WERI-Rb-1 (cell line): ENCODE measurements at regions not wholly inside any gene's neighbourhood (a gene's known extent, or its start where the extent isn't known, plus 50 kb on each side); places are given as distances from the start of the nearest gene placed in this dataset.
"Not testable (repeated sequence)": the region's sequence is repeated elsewhere in the genome, so short reads cannot be mapped to it uniquely, and the experiment has no call there.

Experiments
- DNase-seq: peaks from one replicate; pipeline ENCODE4 v3.0.0-alpha.2; 2020
- H3K27ac ChIP-seq: fragments of 250-450 bp; sonication (Bioruptor Pico); 2 replicates; pipeline ENCODE4 v1.5.1; 2020; ENCODE audit warnings: mild to moderate bottlenecking, moderate library complexity
- H3K27me3 ChIP-seq: fragments of 250-450 bp; sonication (Bioruptor Pico); 2 replicates; pipeline ENCODE4 v1.5.1; 2021; ENCODE audit warnings: mild to moderate bottlenecking, low read depth, moderate library complexity; ENCODE audit not compliant: insufficient read depth, severe bottlenecking
- H3K36me3 ChIP-seq: fragments of 250-450 bp; sonication (Bioruptor Pico); 2 replicates; pipeline ENCODE4 v1.5.1; 2020; ENCODE audit warnings: mild to moderate bottlenecking, moderate library complexity
- H3K4me3 ChIP-seq: 2 replicates; pipeline ENCODE4 v1.5.1; 2011; ENCODE audit warnings: low read depth, mild to moderate bottlenecking, control low read depth, low read length
- H3K9me3 ChIP-seq: fragments of 250-450 bp; sonication (Bioruptor Pico); 2 replicates; pipeline ENCODE4 v1.5.1; 2021; ENCODE audit warnings: mild to moderate bottlenecking, moderate library complexity; ENCODE audit not compliant: severe bottlenecking
- CTCF ChIP-seq: IDR thresholded peaks from 2 replicates; pipeline ENCODE4 v1.5.1; 2011; ENCODE audit warnings: low read depth, mild to moderate bottlenecking, control low read depth, inconsistent platforms, low read length

DNA sequence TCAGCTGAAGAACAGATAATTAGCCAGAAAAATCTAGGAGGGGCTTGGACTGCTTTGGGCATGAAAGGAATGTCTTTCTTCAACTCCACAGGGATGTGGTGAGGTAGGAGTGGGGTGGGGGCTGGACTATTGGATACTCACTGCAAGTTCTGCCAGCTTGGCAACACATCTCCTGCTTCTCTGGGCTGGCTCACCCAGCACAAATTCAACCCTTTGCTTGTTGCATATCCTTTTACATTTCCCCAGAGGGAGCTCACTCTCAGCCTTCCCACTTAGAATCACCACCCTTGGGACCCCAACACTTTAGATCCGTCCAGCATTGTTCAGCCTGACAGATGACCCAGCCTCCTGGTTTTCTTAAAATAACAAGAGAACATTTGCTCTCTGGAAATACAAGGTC, 120.6 kb downstream of the KDR start:
- no peak for DNase-seq
- Histone ChIP-seq H3K9me3 (no peaks in the 10 kb centered on the region), H3K4me3 (no peak overlapping the region), H3K27ac (no peak overlapping the region), H3K36me3 (no peaks in the 10 kb centered on the region), H3K27me3 (peaks cover 43% of the 10 kb centered on the region)
- TF ChIP-seq CTCF: no peak

DNA sequence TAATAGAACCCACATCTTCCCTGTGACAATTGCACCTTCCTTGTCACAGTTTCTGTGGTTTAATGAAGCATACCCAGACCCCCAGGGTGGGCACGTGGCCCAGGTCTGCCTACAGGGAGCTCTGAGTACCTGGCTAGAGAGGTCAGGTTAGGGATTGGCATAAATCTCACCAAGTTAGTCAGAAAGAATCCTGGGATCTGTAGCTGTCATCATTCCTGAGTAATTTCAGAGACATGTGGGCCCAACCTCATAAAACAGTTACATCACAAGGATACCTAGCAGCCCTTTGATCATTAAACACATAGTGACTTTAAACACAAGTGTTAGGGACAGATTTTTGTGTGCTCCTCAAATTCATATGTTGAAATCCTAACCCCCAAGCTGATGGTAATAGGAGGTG, 123.0 kb downstream of the KDR start:
- DNase-seq: no peak
- Histone ChIP-seq H3K4me3 (no peak overlapping the region), H3K27me3 (peaks cover 40% of the 10 kb centered on the region), H3K27ac (no peak overlapping the region), H3K9me3 (no peaks in the 10 kb centered on the region), H3K36me3 (no peaks in the 10 kb centered on the region)
- no peak for TF ChIP-seq CTCF

GRCh38 chr4:55001538-55001937, 123.9 kb downstream of the KDR start:
- Histone ChIP-seq H3K27me3 (peaks cover 40% of the 10 kb centered on the region), H3K27ac (no peak overlapping the region), H3K4me3 (no peak overlapping the region), H3K36me3 (no peaks in the 10 kb centered on the region), H3K9me3 (no peaks in the 10 kb centered on the region)
- no peak for TF ChIP-seq CTCF
- no peak for DNase-seq

- DNase-seq: no peak
- no peaks in the 10 kb centered on the region for H3K36me3 ChIP-seq
- no peaks in the 10 kb centered on the region for H3K9me3 ChIP-seq
- no peak overlapping the region for H3K4me3 ChIP-seq
- peaks cover 31% of the 10 kb centered on the region for H3K27me3 ChIP-seq
- TF ChIP-seq CTCF: no peak
- no peak overlapping the region for H3K27ac ChIP-seq
Measured at GRCh38 chr4:54999003-54999402, 126.4 kb downstream of the KDR start.

GRCh38 chr4:54993473-54994026, 131.8 kb downstream of the KDR start:
- H3K4me3 ChIP-seq, DNase-seq, H3K36me3 ChIP-seq: not testable (repeated sequence)

GRCh38 chr4:54992266-54992665, 133.1 kb downstream of the KDR start:
- TF ChIP-seq CTCF: no peak
- Histone ChIP-seq H3K27me3 (peaks cover 10% of the 10 kb centered on the region), H3K27ac (no peak overlapping the region), H3K36me3 (no peaks in the 10 kb centered on the region), H3K4me3 (no peak overlapping the region), H3K9me3 (no peaks in the 10 kb centered on the region)
- DNase-seq: no peak

More at GRCh38 chr4:54993473-54994026, 131.8 kb downstream of the KDR start:
- H3K27me3 ChIP-seq: peaks cover 10% of the 10 kb centered on the region
- H3K27ac ChIP-seq, H3K9me3 ChIP-seq: not testable (repeated sequence)
